B cell (primary cell): ENCODE measurements at regions not wholly inside any gene's neighbourhood (a gene's known extent, or its start where the extent isn't known, plus 50 kb on each side); places are given as distances from the start of the nearest gene placed in this dataset.

ENCODE experiments used
- ATAC-seq: fragments of 200-7000 bp; cut with Tn5 transposase; one replicate; pipeline ENCODE4 v1.10.0; 2021; ENCODE audit warnings: low read depth, mild to moderate bottlenecking, moderate number of reproducible peaks, moderate library complexity
- CTCF ChIA-PET: fragments of 350-600 bp; sonication (Branson Sonifier 250); formaldehyde crosslinking; loops from one replicate; lab custom pipeline; 2021; ENCODE audit warnings: antibody characterized with exemption, inconsistent platforms; lab: Charles Lee
- POLR2A ChIA-PET: fragments of 350-600 bp; sonication (Branson Sonifier 250); formaldehyde crosslinking; loops from one replicate; lab custom pipeline; 2021; ENCODE audit warnings: antibody characterized with exemption; lab: Charles Lee
- DNase-seq: peaks from one replicate; pipeline ENCODE4 v3.0.0; 2013
- H2AFZ ChIP-seq: 2 replicates; pipeline ENCODE4 v1.6.1; 2012; ENCODE audit warnings: mild to moderate bottlenecking, low read depth, low read length; ENCODE audit not compliant: insufficient read depth, poor library complexity, severe bottlenecking
- H3K27ac ChIP-seq, 2 donors: 1 replicate in 1 of 2; 2 replicates in 1 of 2; pipeline ENCODE4 v1.5.1; 2012 to 2013; ENCODE audit warnings: low read length in 2 of 2, mild to moderate bottlenecking in 2 of 2, moderate library complexity in 1 of 2
- H3K27me3 ChIP-seq, 4 experiments: fragments of 200-600 bp in 1 of 4; sonication (generic) in 1 of 4; replicated peaks in 1 of 4; 1 replicate in 2 of 4; 2 replicates in 2 of 4; pipeline versions ENCODE4 v1.6.1 to v1.7.0; 2013 to 2016; ENCODE audit warnings: low read length in 3 of 4, mild to moderate bottlenecking in 2 of 4, mixed read lengths in 1 of 4, moderate library complexity in 1 of 4; ENCODE audit not compliant: insufficient read depth in 4 of 4, control insufficient read depth in 3 of 4; ENCODE audit errors: control extremely low read depth in 1 of 4
- H3K36me3 ChIP-seq, 2 experiments: replicated peaks in 1 of 2; 1 replicate in 1 of 2; 2 replicates in 1 of 2; pipeline versions ENCODE4 v1.6.1 to v1.7.1; 2013; ENCODE audit warnings: low read length in 1 of 2; ENCODE audit not compliant: insufficient read depth in 2 of 2, control insufficient read depth in 1 of 2; ENCODE audit errors: control extremely low read depth in 1 of 2, extremely low read depth in 1 of 2
- H3K4me1 ChIP-seq, 2 donors: fragments of 200-600 bp in 1 of 2; sonication (generic) in 1 of 2; 1 replicate in 1 of 2; 2 replicates in 1 of 2; pipeline versions ENCODE4 v1.5.1 to v1.6.1; 2013 to 2017; ENCODE audit warnings: low read length in 2 of 2; ENCODE audit not compliant: control insufficient read depth in 2 of 2, insufficient read depth in 2 of 2
- H3K4me2 ChIP-seq: replicated peaks from 2 replicates; pipeline ENCODE3; 2012; ENCODE audit warnings: mild to moderate bottlenecking, low read depth, low read length; ENCODE audit not compliant: poor library complexity, severe bottlenecking
- H3K4me3 ChIP-seq, 5 experiments: fragments of 200-600 bp in 1 of 5; sonication (generic) in 1 of 5; 1 replicate in 3 of 5; 2 replicates in 2 of 5; pipeline versions ENCODE4 v1.5.1 to v1.7.0; 2011 to 2016; ENCODE audit warnings: low read length in 4 of 5, mild to moderate bottlenecking in 4 of 5, low read depth in 2 of 5, control low read depth in 1 of 5, moderate library complexity in 1 of 5; ENCODE audit not compliant: insufficient read depth in 1 of 5; ENCODE audit errors: control extremely low read depth in 1 of 5, extremely low read depth in 1 of 5
- H3K79me2 ChIP-seq: fragments of 200-600 bp; sonication (generic); one replicate; pipeline ENCODE4 v1.6.0; 2016; ENCODE audit warnings: low read length; ENCODE audit not compliant: control insufficient read depth, insufficient read depth
- H3K9ac ChIP-seq: fragments of 200-600 bp; sonication (generic); 2 replicates; pipeline ENCODE4 v1.6.1; 2017; ENCODE audit warnings: mild to moderate bottlenecking, low read length, moderate library complexity
- H3K9me3 ChIP-seq, 3 donors: one replicate each; pipeline versions ENCODE4 v1.6.1 to v1.7.1; 2013; ENCODE audit warnings: low read length in 2 of 3; ENCODE audit not compliant: control insufficient read depth in 2 of 3, insufficient read depth in 1 of 3; ENCODE audit errors: control extremely low read depth in 1 of 3
- H4K20me1 ChIP-seq: 2 replicates; pipeline ENCODE4 v1.6.0; 2012; ENCODE audit warnings: mild to moderate bottlenecking, low read length; ENCODE audit not compliant: insufficient read depth, control insufficient read depth, poor library complexity, severe bottlenecking
- H3K27ac Mint-ChIP-seq: one replicate; pipeline ENCODE4 v1.8.0; 2021; ENCODE audit warnings: mixed read lengths
- H3K27me3 Mint-ChIP-seq: one replicate; pipeline ENCODE4 v1.8.0; 2021; ENCODE audit warnings: mixed read lengths
- H3K4me1 Mint-ChIP-seq: one replicate; pipeline ENCODE4 v1.8.0; 2021; ENCODE audit warnings: mixed read lengths
- H3K4me3 Mint-ChIP-seq: one replicate; pipeline ENCODE4 v1.8.0; 2021; ENCODE audit warnings: mixed read lengths
- H3K9me3 Mint-ChIP-seq: one replicate; pipeline ENCODE4 v1.8.0; 2022; ENCODE audit warnings: mixed read lengths; ENCODE audit not compliant: insufficient read depth
- CTCF ChIP-seq: fragments of 200-600 bp; IDR thresholded peaks from one replicate; pipeline ENCODE4 v1.8.0; 2022; ENCODE audit warnings: antibody characterized with exemption, mild to moderate bottlenecking
- EZH2 ChIP-seq: IDR thresholded peaks from 2 replicates; pipeline ENCODE4 v1.6.1; 2012; ENCODE audit warnings: borderline replicate concordance, low read depth, mild to moderate bottlenecking, moderate library complexity, low read length; ENCODE audit not compliant: insufficient read depth, poor library complexity, severe bottlenecking
- WGBS: methylation state at CpG from one replicate; pipeline ENCODE4 v1.1.5; 2013; ENCODE audit warnings: missing lambda C conversion rate; ENCODE audit not compliant: insufficient coverage; 5-methylcytosine and 5-hydroxymethylcytosine counted together
- intact Hi-C: fragments of 100-400 bp; cut with micrococcal nuclease; formaldehyde crosslinking; loops from one replicate; pipeline ENCODE4 v1.10.0; 2022

GRCh38 chr10:8776926-8777622, 722.6 kb downstream of the GATA3 start:
- Histone ChIP-seq H3K4me1 (no peaks in the 10 kb centered on the region), H3K9ac (no peak overlapping the region), H4K20me1 (no peaks in the 10 kb centered on the region), H3K79me2 (no peaks in the 10 kb centered on the region), H3K27me3 (no peaks in the 10 kb centered on the region), H3K9me3 (no peaks in the 10 kb centered on the region), H3K4me2 (no peak overlapping the region), H3K4me3 (no peak overlapping the region), H2AFZ (no peak overlapping the region), H3K36me3 (no peaks in the 10 kb centered on the region), H3K27ac (no peak overlapping the region)
- intact Hi-C loops, result no loop called here
- ChIA-PET CTCF (no interaction called here), POLR2A (no interaction called here)
- DNase-seq, result no peak
- no peak overlapping the region for H3K4me3 Mint-ChIP-seq
- 0% methylated on average over 1 of the region's 3 CpGs for WGBS
- H3K4me1 Mint-ChIP-seq, result no peaks in the 10 kb centered on the region
- no peaks in the 10 kb centered on the region for H3K27me3 Mint-ChIP-seq
- no peak for ATAC-seq
- no peak for TF ChIP-seq EZH2
- TF ChIP-seq CTCF, result no peak
- no peak overlapping the region for H3K27ac Mint-ChIP-seq
- no peaks in the 10 kb centered on the region for H3K9me3 Mint-ChIP-seq

DNA sequence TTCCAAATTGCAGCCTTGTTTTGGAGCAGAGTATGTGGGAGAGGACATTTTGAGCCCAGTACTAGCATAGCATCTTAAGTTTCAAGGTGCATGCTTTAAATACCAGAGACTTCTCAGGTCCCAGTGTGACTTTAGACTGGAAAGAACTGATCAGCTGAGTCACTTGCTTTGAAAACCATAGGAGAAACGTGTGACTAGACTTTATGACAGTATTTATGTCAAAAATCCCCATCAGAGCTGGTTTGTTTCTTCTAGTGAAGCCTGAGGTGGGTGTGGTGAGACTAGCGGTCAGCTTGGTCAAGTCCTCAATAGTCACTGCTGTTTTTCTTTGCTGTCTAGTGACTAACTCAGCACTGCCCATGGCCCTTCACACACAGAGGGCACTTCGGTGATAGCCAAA, 724.2 kb downstream of the GATA3 start:
- Mint-ChIP-seq H3K9me3 (no peaks in the 10 kb centered on the region), H3K4me1 (no peaks in the 10 kb centered on the region), H3K27ac (no peak overlapping the region), H3K4me3 (no peak overlapping the region), H3K27me3 (no peaks in the 10 kb centered on the region)
- Histone ChIP-seq H2AFZ (no peak overlapping the region), H3K79me2 (no peaks in the 10 kb centered on the region), H3K27me3 (no peaks in the 10 kb centered on the region), H3K4me3 (no peak overlapping the region), H4K20me1 (no peaks in the 10 kb centered on the region), H3K9me3 (no peaks in the 10 kb centered on the region), H3K27ac (no peak overlapping the region), H3K36me3 (no peaks in the 10 kb centered on the region), H3K4me1 (no peaks in the 10 kb centered on the region), H3K9ac (no peak overlapping the region), H3K4me2 (no peak overlapping the region)
- DNase-seq (no peak), ATAC-seq (no peak)
- ChIA-PET POLR2A (no interaction called here), CTCF (no interaction called here)
- TF ChIP-seq CTCF (no peak), EZH2 (no peak)
- intact Hi-C loops, result no loop called here
- WGBS, result 73% methylated on average over 2 of the region's 3 CpGs
